GM12878 (cell line): ENCODE measurements at regions not wholly inside any gene's neighbourhood (a gene's known extent, or its start where the extent isn't known, plus 50 kb on each side); places are given as distances from the start of the nearest gene placed in this dataset.

Source experiments
- CTCF ChIP-seq, 3 experiments: IDR thresholded peaks in 2 of 3; conservative IDR thresholded peaks in 1 of 3; 2 replicates each; pipeline ENCODE4 v1.5.1; 2011; ENCODE audit warnings: low read depth in 3 of 3, low read length in 3 of 3, mild to moderate bottlenecking in 3 of 3, control low read depth in 2 of 3, moderate library complexity in 2 of 3, inconsistent platforms in 1 of 3, mixed read lengths in 1 of 3; ENCODE audit not compliant: control insufficient read depth in 2 of 3, insufficient read depth in 1 of 3; ENCODE audit errors: extremely low read depth in 1 of 3
- EZH2 ChIP-seq: IDR thresholded peaks from 2 replicates; pipeline ENCODE4 v1.6.1; 2012; ENCODE audit warnings: low read depth, mild to moderate bottlenecking, control low read depth, inconsistent platforms, low read length, borderline replicate concordance; ENCODE audit not compliant: control insufficient read depth
- FOS ChIP-seq: IDR thresholded peaks from 3 replicates; pipeline ENCODE4 v1.6.1; 2011; ENCODE audit warnings: borderline replicate concordance; ENCODE audit not compliant: insufficient read length; ENCODE audit errors: extremely low read depth
- MAX ChIP-seq: IDR thresholded peaks from 2 replicates; pipeline ENCODE4 v1.6.1; 2012; ENCODE audit warnings: low read depth, low read length, improper control_type of control experiment
- MTA3 ChIP-seq: IDR thresholded peaks from 2 replicates; pipeline ENCODE4 v1.6.1; 2012; ENCODE audit warnings: low read length, inconsistent platforms, borderline replicate concordance
- POLR2A ChIP-seq: IDR thresholded peaks from 2 replicates; pipeline ENCODE4 v1.6.1; 2011; ENCODE audit warnings: low read depth, mild to moderate bottlenecking, low read length
- POLR2AphosphoS5 ChIP-seq: IDR thresholded peaks from 2 replicates; pipeline ENCODE4 v1.6.1; 2011; ENCODE audit warnings: mild to moderate bottlenecking, low read length, inconsistent platforms
- POU2F2 ChIP-seq: IDR thresholded peaks from 3 replicates; pipeline ENCODE4 v1.6.1; 2011; ENCODE audit warnings: low read depth, mild to moderate bottlenecking, low read length, borderline replicate concordance
- RB1 ChIP-seq: fragments of 450-650 bp; formaldehyde crosslinking; IDR thresholded peaks from 2 replicates; pipeline ENCODE4 v1.6.1; 2017; ENCODE audit warnings: mild to moderate bottlenecking, borderline replicate concordance
- SIN3A ChIP-seq: IDR thresholded peaks from 2 replicates; pipeline ENCODE4 v1.6.1; 2012; ENCODE audit warnings: low read depth, low read length, improper control_type of control experiment
- YY1 ChIP-seq: IDR thresholded peaks from 2 replicates; pipeline ENCODE4 v1.6.1; 2011; ENCODE audit warnings: low read depth, mild to moderate bottlenecking, low read length
- ZBTB40 ChIP-seq: fragments of 450-650 bp; IDR thresholded peaks from 2 replicates; pipeline ENCODE4 v1.6.1; 2016; ENCODE audit warnings: mild to moderate bottlenecking, moderate library complexity, borderline replicate concordance
- TF ChIP-seq, protein P1 (sequence below): IDR thresholded peaks from 2 replicates; pipeline ENCODE4 v1.6.1; 2012; ENCODE audit warnings: low read depth, low read length, improper control_type of control experiment

DNA sequence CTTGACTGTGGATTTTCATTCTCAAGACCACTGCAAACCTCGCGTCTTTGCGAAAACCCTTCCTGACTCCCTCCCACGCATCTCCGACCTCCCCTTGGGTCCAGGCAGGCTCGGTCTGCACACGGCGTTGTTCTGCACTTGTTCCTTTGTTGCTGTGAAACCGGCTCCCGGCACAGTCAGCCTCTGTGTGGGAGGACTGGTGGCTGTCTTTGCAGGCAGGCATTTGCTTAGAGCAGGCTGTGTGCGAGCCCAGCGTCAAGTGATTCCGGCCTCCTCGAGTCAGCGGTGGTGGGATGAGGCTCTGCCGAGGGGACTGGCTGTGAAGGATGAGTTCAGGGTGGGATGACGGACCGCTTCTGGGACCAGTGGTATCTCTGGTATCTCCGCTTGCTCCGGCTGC is 102.6 kb upstream of the ROPN1 start:
- TF ChIP-seq ZBTB40 (no peak), EZH2 (no peak), YY1 (no peak), SIN3A (no peak), POLR2A (no peak), FOS (no peak), CTCF (IDR thresholded peaks at IDR 0.05 in 2 of 3, conservative IDR thresholded peaks at IDR 0.05 in 1 of 3; ENCODE audit: control insufficient read depth in 2 of 3, extremely low read depth in 1 of 3, insufficient read depth in 1 of 3, low read depth in 3 of 3, low read length in 3 of 3) (no peak), RB1 (no peak), MTA3 (no peak), POU2F2 (no peak), POLR2AphosphoS5 (no peak), MAX (no peak)
- TF ChIP-seq, protein P1, sequence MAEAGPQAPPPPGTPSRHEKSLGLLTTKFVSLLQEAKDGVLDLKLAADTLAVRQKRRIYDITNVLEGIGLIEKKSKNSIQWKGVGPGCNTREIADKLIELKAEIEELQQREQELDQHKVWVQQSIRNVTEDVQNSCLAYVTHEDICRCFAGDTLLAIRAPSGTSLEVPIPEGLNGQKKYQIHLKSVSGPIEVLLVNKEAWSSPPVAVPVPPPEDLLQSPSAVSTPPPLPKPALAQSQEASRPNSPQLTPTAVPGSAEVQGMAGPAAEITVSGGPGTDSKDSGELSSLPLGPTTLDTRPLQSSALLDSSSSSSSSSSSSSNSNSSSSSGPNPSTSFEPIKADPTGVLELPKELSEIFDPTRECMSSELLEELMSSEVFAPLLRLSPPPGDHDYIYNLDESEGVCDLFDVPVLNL, result no peak
